Uterus (tissue), 2 donors: ENCODE measurements at regions not wholly inside any gene's neighbourhood (a gene's known extent, or its start where the extent isn't known, plus 50 kb on each side); places are given as distances from the start of the nearest gene placed in this dataset.

ENCODE experiments used
- POLR2A ChIP-seq, 2 donors: fragments of 450-650 bp; IDR thresholded peaks; one replicate each; pipeline ENCODE4 v1.6.1; 2016; ENCODE audit warnings: antibody characterized with exemption in 2 of 2, mild to moderate bottlenecking in 1 of 2, moderate library complexity in 1 of 2
- TF ChIP-seq, protein P1 (sequence below), 4 experiments: fragments of 200-600 bp in 2 of 4; fragments of 450-650 bp in 2 of 4; sonication (generic) in 2 of 4; IDR thresholded peaks; one replicate each; pipeline ENCODE4 v1.5.1; 2016 to 2019; ENCODE audit warnings: antibody characterized with exemption in 4 of 4, mild to moderate bottlenecking in 2 of 4, moderate library complexity in 1 of 4

DNA sequence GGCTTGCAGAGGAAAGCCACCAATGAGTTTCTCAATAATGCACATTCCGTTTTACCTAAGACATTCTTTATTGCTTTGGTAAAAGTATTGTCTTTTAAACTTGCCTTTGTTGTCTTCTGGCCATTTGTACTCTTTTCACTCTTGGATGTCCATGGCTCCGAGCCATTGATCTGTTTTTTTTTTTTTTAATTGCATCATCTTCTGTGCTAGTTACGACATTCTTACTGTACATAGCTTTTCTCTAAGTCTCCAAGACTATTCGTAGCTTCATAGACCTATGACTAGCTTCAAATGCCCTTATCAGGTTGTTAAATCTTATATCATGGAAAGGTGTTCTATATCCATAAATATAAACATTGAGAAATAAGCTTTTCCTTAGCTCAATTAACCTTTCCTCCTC is 1522.6 kb downstream of the FAM181B start:
- TF ChIP-seq, protein P1, sequence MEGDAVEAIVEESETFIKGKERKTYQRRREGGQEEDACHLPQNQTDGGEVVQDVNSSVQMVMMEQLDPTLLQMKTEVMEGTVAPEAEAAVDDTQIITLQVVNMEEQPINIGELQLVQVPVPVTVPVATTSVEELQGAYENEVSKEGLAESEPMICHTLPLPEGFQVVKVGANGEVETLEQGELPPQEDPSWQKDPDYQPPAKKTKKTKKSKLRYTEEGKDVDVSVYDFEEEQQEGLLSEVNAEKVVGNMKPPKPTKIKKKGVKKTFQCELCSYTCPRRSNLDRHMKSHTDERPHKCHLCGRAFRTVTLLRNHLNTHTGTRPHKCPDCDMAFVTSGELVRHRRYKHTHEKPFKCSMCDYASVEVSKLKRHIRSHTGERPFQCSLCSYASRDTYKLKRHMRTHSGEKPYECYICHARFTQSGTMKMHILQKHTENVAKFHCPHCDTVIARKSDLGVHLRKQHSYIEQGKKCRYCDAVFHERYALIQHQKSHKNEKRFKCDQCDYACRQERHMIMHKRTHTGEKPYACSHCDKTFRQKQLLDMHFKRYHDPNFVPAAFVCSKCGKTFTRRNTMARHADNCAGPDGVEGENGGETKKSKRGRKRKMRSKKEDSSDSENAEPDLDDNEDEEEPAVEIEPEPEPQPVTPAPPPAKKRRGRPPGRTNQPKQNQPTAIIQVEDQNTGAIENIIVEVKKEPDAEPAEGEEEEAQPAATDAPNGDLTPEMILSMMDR (IDR thresholded peaks at IDR 0.05) = no peak
- TF ChIP-seq POLR2A (IDR thresholded peaks at IDR 0.05) = no peak
